Ovary (tissue), 3 donors: ENCODE measurements at regions not wholly inside any gene's neighbourhood (a gene's known extent, or its start where the extent isn't known, plus 50 kb on each side); places are given as distances from the start of the nearest gene placed in this dataset.

ENCODE experiments used
- EP300 ChIP-seq: sonication (generic); formaldehyde crosslinking; IDR thresholded peaks from one replicate; pipeline ENCODE4 v1.6.1; 2017; ENCODE audit warnings: antibody characterized with exemption
- TF ChIP-seq, protein P1 (sequence below), 3 donors: fragments of 450-650 bp in 2 of 3; fragments of 200-600 bp in 1 of 3; IDR thresholded peaks; one replicate each; pipeline versions ENCODE4 v1.5.1 to v1.8.0; 2016 to 2022; ENCODE audit warnings: antibody characterized with exemption in 3 of 3, mild to moderate bottlenecking in 1 of 3
- donor health status: DM: no; HTN: no; CAD: no.

DNA sequence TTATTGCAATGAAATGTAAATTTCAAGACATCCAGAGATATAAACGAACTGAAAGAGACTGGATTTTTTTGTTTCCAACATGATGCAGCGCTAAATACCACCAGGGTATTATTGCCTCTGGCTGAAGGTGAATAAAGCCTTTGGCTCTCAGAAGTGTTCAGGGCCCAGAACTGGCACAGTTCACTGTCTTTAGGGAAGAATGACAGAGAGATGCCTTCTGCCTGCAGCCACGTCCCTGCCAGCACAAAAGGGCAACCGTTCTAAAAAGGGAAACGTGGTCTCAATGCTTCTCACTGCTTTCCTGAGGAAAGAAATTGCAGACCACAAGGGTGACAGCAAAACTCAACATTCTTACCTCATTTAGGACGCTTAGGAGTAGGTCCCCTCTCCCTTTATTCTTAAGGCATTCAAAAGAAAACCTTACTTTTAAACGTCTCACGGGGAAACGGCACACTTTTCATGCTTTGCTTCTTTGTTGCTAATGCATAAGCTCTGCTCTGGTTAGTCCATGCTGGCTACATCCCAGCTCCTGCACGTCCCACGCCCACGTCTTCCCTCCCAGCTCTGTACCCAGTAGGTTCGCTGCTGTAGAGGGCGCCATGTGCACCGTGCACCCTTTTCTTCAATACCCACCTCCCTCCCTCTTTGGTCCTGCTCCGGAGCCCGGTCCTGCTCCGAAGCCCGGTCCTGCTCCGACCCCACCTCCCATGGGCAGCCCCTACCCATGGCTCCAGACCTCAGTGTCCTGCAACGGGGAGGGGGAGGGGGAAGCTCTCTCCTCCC, 171.0 kb downstream of the HRH4 start:
- no peak for TF ChIP-seq EP300
- TF ChIP-seq, protein P1, sequence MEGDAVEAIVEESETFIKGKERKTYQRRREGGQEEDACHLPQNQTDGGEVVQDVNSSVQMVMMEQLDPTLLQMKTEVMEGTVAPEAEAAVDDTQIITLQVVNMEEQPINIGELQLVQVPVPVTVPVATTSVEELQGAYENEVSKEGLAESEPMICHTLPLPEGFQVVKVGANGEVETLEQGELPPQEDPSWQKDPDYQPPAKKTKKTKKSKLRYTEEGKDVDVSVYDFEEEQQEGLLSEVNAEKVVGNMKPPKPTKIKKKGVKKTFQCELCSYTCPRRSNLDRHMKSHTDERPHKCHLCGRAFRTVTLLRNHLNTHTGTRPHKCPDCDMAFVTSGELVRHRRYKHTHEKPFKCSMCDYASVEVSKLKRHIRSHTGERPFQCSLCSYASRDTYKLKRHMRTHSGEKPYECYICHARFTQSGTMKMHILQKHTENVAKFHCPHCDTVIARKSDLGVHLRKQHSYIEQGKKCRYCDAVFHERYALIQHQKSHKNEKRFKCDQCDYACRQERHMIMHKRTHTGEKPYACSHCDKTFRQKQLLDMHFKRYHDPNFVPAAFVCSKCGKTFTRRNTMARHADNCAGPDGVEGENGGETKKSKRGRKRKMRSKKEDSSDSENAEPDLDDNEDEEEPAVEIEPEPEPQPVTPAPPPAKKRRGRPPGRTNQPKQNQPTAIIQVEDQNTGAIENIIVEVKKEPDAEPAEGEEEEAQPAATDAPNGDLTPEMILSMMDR (IDR thresholded peaks at IDR 0.05): no peak
